ENCODE measurements at regions not wholly inside any gene's neighbourhood (a gene's known extent, or its start where the extent isn't known, plus 50 kb on each side); places are given as distances from the start of the nearest gene placed in this dataset.

DNA sequence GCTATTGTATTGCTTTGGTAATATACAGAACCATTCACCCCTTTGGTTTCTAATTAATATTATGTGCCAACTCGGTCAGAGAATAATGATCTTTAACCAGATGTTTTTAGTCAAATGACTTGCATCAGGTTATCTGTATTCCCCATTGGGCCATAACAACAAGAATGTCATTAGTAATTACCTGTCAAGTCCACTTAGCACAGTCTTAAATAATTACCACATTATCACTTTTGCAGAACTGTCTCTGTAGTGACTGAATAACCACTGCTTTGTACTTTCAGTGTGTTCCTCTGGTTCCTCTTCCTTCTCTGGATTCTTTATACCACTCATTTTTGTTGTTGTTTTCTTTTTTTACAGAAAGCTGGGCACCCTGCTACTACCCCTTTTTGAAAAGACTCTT, 257.7 kb upstream of the SPOCK3 start:
- no peak for DNase-seq (ENCODE audit: insufficient read length)
- TF ChIP-seq POLR2AphosphoS5 (IDR thresholded peaks at IDR 0.05; ENCODE audit: low read depth, low read length) (no peak), TAF1 (IDR thresholded peaks at IDR 0.05; ENCODE audit: borderline replicate concordance, low read depth, low read length) (no peak), POLR2A (IDR thresholded peaks at IDR 0.05; ENCODE audit: low read depth, low read length) (no peak)
- FAIRE-seq: no peak

DNA sequence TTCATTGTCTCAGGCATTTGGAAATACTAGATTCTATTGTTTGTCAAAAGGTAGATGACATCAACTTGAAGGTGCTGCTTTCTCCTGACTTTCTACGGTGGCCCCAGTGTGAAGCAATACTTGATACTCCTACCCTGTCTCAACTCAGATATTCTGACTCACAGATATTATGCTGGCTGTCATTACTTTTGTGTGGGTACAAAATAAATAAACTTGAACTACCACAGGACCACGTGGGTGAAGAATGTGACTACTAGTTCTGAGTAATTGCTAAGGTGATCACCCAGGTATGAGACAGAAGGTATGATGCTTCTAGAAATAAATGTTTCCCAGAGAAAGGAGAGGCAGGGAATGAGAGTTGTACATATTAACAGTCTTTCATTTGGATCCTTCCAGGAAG, 275.3 kb upstream of the SPOCK3 start:
- no peak for TF ChIP-seq TAF1 (IDR thresholded peaks at IDR 0.05; ENCODE audit: borderline replicate concordance, low read depth, low read length)
- TF ChIP-seq POLR2A (IDR thresholded peaks at IDR 0.05; ENCODE audit: low read depth, low read length): no peak
- no peak for TF ChIP-seq POLR2AphosphoS5 (IDR thresholded peaks at IDR 0.05; ENCODE audit: low read depth, low read length)

DNA sequence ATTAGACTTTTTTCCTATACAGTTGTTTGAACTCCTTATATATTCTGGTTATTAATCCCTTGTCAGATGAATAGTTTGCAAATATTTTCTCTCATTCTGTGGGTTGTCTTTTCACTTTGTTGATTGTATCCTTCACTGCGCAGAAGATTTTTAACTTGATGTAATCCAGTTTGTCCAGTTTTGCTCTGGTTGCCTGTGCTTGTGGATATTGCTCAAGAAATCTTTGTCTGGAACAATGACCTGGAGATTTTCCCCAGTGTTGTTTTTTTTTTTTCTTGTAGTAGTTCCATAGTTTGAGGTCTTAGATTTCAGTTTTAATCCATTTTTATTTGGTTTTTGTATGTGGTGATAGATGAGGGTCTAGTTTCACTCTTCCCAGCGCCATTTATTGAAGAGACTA, 289.8 kb upstream of the SPOCK3 start:
- TF ChIP-seq POLR2AphosphoS5 (IDR thresholded peaks at IDR 0.05; ENCODE audit: low read depth, low read length): no peak
- no peak for TF ChIP-seq TAF1 (IDR thresholded peaks at IDR 0.05; ENCODE audit: borderline replicate concordance, low read depth, low read length)
- no peak for TF ChIP-seq POLR2A (IDR thresholded peaks at IDR 0.05; ENCODE audit: low read depth, low read length)
- no peak for FAIRE-seq
- no peak for DNase-seq (ENCODE audit: insufficient read length)

More for the DNA sequence above, 275.3 kb upstream of the SPOCK3 start:
- FAIRE-seq (no peak), DNase-seq (ENCODE audit: insufficient read length) (no peak)

DNA sequence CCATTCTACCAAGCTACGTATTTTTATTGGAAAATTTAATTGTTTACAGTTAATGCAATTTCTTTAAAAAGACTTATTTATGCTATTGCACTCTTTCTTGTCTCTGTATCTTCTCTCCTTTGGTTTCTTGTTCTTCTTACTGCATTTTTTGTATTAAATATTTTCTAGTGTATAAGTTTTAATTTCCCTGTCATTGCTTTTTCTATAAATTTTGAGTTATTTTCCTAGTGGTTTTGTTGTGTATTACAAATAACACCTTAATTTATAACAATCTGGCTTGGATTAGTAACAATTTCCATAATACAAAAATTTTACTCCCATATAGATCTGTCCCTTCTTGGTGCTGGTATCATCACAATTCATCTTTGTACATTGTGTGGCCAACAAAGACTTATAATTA, 303.5 kb upstream of the SPOCK3 start:
- FAIRE-seq: no peak
- no peak for DNase-seq (ENCODE audit: insufficient read length)

DNA sequence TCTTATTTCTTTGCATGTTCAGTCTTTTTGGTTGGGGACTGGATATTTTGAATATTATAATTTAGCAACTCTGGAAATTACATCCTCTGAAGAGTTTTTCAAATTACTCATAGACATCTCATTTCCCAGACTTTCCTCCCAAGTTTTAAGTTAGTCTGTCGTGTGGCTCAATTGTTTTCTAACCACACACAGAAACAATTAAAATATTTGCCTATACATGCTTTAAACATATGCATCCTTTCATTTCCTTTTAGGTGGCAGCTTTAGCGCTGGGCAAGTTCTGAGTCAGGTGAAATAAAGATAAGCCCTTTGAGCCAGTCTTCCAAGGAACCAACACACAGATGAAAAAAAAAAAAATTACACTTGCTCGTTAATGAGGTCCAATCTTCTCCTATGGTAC, 307.0 kb upstream of the SPOCK3 start:
- no peak for DNase-seq (ENCODE audit: insufficient read length)
- no peak for TF ChIP-seq TAF1 (IDR thresholded peaks at IDR 0.05; ENCODE audit: borderline replicate concordance, low read depth, low read length)
- TF ChIP-seq POLR2A (IDR thresholded peaks at IDR 0.05; ENCODE audit: low read depth, low read length): no peak
- no peak for TF ChIP-seq POLR2AphosphoS5 (IDR thresholded peaks at IDR 0.05; ENCODE audit: low read depth, low read length)
- FAIRE-seq: no peak

More for the DNA sequence above, 303.5 kb upstream of the SPOCK3 start:
- TF ChIP-seq POLR2A (IDR thresholded peaks at IDR 0.05; ENCODE audit: low read depth, low read length) (no peak), POLR2AphosphoS5 (IDR thresholded peaks at IDR 0.05; ENCODE audit: low read depth, low read length) (no peak), TAF1 (IDR thresholded peaks at IDR 0.05; ENCODE audit: borderline replicate concordance, low read depth, low read length) (no peak)

DNA sequence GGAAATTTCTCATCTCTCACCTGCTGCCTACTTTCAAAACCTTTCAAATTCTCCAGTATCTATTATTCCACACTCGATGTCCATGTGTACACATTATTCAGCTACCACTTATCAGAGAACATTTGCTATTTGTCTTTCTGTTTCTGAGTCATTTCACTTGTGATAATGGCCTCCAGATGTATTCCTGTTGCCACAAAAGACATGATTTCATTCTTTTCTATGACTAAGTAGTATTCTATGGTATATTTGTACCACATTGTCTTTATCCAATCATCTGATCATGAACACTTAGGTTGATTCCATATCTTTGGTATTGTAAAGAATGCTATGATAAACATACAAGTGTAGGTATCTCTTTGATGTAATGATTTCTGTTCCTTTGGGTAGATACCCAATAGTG, 310.1 kb upstream of the SPOCK3 start:
- DNase-seq (ENCODE audit: insufficient read length): no peak
- TF ChIP-seq TAF1 (IDR thresholded peaks at IDR 0.05; ENCODE audit: borderline replicate concordance, low read depth, low read length) (no peak), POLR2AphosphoS5 (IDR thresholded peaks at IDR 0.05; ENCODE audit: low read depth, low read length) (no peak), POLR2A (IDR thresholded peaks at IDR 0.05; ENCODE audit: low read depth, low read length) (no peak)
- no peak for FAIRE-seq

DNA sequence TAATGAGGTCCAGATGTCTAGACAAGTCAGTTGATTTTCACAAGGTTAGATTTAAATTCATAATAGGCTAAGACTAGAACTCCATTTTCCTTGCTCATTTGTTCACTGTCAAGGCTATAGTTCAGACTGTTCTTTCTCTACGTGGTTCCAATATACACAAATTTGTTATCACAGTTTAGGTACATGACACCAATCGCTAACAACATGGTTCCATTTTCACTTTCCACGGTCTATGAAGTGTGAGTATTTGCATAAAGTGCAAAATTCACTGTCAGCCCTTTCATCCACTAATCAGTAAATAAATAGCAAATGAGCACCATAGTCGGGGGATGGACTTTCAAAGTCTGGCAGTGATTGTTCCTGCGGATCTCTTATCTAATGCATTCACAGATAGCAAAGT, 315.7 kb upstream of the SPOCK3 start:
- FAIRE-seq: no peak
- TF ChIP-seq POLR2AphosphoS5 (IDR thresholded peaks at IDR 0.05; ENCODE audit: low read depth, low read length) (no peak), TAF1 (IDR thresholded peaks at IDR 0.05; ENCODE audit: borderline replicate concordance, low read depth, low read length) (no peak), POLR2A (IDR thresholded peaks at IDR 0.05; ENCODE audit: low read depth, low read length) (no peak)
- DNase-seq (ENCODE audit: insufficient read length): no peak

DNA sequence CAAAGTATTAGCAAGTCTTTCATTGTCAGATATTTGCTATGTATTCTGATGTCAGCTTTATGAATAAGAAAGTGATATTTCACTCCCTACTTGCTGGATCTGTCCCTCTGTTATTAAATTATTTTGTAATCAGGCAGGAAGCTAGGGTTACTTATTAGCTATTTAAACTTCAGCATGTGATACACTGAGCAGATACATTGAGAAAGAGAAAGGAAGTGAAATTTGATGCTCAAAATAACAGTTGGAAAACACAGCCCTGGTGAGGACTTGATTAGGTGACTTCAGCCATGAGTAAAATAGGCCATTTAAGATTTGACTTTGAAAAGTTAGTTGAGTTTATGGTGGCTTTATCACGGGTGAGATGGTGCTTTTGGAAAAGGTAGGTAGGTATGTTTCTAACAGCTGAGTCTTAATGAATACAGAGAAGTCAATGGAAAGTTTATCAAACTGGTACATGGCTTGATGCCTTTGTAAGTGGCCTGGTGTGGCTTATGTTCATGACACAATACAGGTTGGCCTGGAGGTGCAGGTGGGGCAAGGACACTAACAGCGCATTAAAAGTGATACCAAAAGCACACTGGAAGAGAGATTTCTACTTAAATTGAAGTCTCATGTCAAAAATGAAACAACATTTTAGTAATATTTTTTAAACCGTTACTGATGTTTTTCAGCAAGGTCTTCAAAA, 321.2 kb upstream of the SPOCK3 start:
- DNase-seq (ENCODE audit: insufficient read length) (no peak), FAIRE-seq (no peak)
- TF ChIP-seq POLR2AphosphoS5 (IDR thresholded peaks at IDR 0.05; ENCODE audit: low read depth, low read length) (no peak), TAF1 (IDR thresholded peaks at IDR 0.05; ENCODE audit: borderline replicate concordance, low read depth, low read length) (no peak), POLR2A (IDR thresholded peaks at IDR 0.05; ENCODE audit: low read depth, low read length) (no peak)

DNA sequence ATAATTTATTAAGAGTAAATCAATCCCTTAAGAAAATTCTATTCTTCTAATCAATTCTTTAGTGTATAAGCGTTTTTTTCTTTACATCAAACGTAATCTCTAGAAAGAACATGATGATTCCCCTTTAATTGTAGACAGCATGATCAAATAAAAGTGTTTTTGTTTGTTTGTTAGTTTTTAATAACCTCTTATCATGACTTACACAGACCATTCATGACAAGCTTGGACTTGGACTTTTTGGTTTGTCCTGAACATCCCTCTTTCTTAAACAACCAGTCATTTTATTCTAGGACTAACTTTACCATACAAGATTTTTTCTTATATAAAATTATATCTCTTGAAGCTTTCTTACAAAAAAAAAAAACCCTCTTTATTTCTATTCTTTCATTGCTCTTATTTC, 344.6 kb upstream of the SPOCK3 start:
- FAIRE-seq: no peak
- DNase-seq (ENCODE audit: insufficient read length): no peak
- TF ChIP-seq POLR2A (IDR thresholded peaks at IDR 0.05; ENCODE audit: low read depth, low read length) (no peak), POLR2AphosphoS5 (IDR thresholded peaks at IDR 0.05; ENCODE audit: low read depth, low read length) (no peak), TAF1 (IDR thresholded peaks at IDR 0.05; ENCODE audit: borderline replicate concordance, low read depth, low read length) (no peak)

DNA sequence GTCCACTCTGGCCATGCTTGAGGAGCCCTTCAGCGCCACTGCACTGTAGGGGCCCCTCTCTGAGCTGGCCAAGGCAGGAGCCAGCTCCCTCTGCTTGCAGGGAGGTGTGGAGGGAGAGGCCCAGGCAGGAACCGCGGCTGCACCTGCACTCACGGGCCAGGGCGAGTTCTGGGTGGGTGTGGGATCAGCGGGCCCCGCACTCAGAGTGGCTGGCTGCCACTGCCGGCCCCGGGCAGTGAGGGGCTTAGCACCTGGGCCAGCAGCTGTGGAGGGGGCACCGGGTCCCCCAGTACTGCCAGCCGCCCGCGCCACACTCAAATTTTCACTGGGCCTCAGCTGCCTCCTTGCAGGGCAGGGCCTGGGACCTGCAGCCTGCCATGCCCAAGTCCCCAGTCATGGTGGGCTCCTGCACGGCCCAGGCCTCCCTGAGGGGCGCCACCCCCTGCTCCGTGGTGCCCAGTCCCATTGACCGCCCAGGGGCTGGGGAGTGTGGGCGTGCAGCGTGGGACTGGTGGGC, 347.2 kb upstream of the SPOCK3 start:
- DNase-seq (ENCODE audit: insufficient read length): no peak
- TF ChIP-seq TAF1 (IDR thresholded peaks at IDR 0.05; ENCODE audit: borderline replicate concordance, low read depth, low read length): no peak
- TF ChIP-seq POLR2AphosphoS5 (IDR thresholded peaks at IDR 0.05; ENCODE audit: low read depth, low read length): no peak
- no peak for TF ChIP-seq POLR2A (IDR thresholded peaks at IDR 0.05; ENCODE audit: low read depth, low read length)
- no peak for FAIRE-seq

DNA sequence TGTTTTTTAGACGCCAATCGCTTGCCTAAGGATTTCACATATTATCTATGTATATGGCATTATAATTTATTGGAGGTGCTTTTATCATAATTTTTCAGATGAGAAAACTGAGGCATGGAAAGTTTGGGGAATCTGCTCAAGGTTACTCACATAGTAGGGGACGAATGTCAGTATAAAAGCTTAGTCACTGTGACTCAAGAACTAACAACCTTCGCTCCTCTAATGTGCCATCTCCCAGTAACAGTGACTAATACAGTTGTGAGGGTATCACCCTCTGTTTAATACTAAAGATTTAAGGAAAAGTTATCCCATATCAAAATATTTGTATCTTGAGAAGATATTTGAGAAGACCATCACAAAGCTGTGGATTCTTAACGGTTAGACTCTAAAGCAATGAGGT, 353.1 kb upstream of the SPOCK3 start:
- FAIRE-seq: no peak
- TF ChIP-seq POLR2AphosphoS5 (IDR thresholded peaks at IDR 0.05; ENCODE audit: low read depth, low read length) (no peak), POLR2A (IDR thresholded peaks at IDR 0.05; ENCODE audit: low read depth, low read length) (no peak), TAF1 (IDR thresholded peaks at IDR 0.05; ENCODE audit: borderline replicate concordance, low read depth, low read length) (no peak)
- no peak for DNase-seq (ENCODE audit: insufficient read length)

DNA sequence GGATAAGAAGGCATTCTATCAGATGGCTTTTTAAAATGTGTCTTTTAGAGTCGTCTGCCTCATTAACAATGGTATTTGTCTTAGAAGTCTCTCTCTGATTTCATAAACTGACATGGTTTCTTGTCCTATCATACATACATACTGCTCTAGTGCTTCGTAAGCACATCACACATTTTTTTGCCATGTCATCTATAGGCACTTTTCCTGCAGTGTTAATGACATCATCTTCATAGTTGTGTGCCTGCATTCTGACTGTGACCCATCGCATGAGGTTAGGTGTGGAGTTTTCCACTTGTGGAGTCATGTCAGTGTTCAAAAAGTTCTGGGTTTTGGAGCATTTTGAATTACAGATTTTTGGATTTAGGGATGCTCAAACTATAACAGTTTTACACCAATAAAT, 361.6 kb upstream of the SPOCK3 start:
- FAIRE-seq (no peak), DNase-seq (ENCODE audit: insufficient read length) (no peak)
- TF ChIP-seq POLR2A (IDR thresholded peaks at IDR 0.05; ENCODE audit: low read depth, low read length) (no peak), TAF1 (IDR thresholded peaks at IDR 0.05; ENCODE audit: borderline replicate concordance, low read depth, low read length) (no peak), POLR2AphosphoS5 (IDR thresholded peaks at IDR 0.05; ENCODE audit: low read depth, low read length) (no peak)

All from GM12892 (cell line).